ENCODE measurements at regions not wholly inside any gene's neighbourhood (a gene's known extent, or its start where the extent isn't known, plus 50 kb on each side); places are given as distances from the start of the nearest gene placed in this dataset.
"Not testable (repeated sequence)": the region's sequence is repeated elsewhere in the genome, so short reads cannot be mapped to it uniquely, and the experiment has no call there.

GRCh38 chr12:73452672-73453469, 1084.8 kb upstream of the ATXN7L3B start:
- no peak for DNase-seq (ENCODE audit: low read depth in 3 of 3, low spot score in 2 of 3)

- DNase-seq (ENCODE audit: low read depth in 3 of 3, low spot score in 2 of 3): no peak
Measured at GRCh38 chr12:73460212-73460611, 1077.4 kb upstream of the ATXN7L3B start.

GRCh38 chr12:73465106-73465505, 1072.5 kb upstream of the ATXN7L3B start:
- DNase-seq (ENCODE audit: low read depth in 3 of 3, low spot score in 2 of 3): no peak

GRCh38 chr12:73486256-73486655, 1051.4 kb upstream of the ATXN7L3B start:
- DNase-seq (ENCODE audit: low read depth in 3 of 3, low spot score in 2 of 3): no peak

- no peak for DNase-seq (ENCODE audit: low read depth in 3 of 3, low spot score in 2 of 3)
Measured at GRCh38 chr12:73506611-73507010, 1031.0 kb upstream of the ATXN7L3B start.

- DNase-seq (ENCODE audit: low read depth in 3 of 3, low spot score in 2 of 3): no peak
Measured at GRCh38 chr12:73514672-73515071, 1023.0 kb upstream of the ATXN7L3B start.

GRCh38 chr12:73517859-73518258, 1019.8 kb upstream of the ATXN7L3B start:
- DNase-seq (ENCODE audit: low read depth in 3 of 3, low spot score in 2 of 3): no peak

- no peak for DNase-seq (ENCODE audit: low read depth in 3 of 3, low spot score in 2 of 3)
Measured at GRCh38 chr12:73529231-73529630, 1008.4 kb upstream of the ATXN7L3B start.

- DNase-seq (ENCODE audit: low read depth in 3 of 3, low spot score in 2 of 3): no peak
Measured at GRCh38 chr12:73529954-73530353, 1007.7 kb upstream of the ATXN7L3B start.

- no peak for DNase-seq (ENCODE audit: low read depth in 3 of 3, low spot score in 2 of 3)
Measured at GRCh38 chr12:73531752-73532151, 1005.9 kb upstream of the ATXN7L3B start.

- DNase-seq (ENCODE audit: low read depth in 3 of 3, low spot score in 2 of 3): no peak
Measured at GRCh38 chr12:73547421-73547820, 990.2 kb upstream of the ATXN7L3B start.

- DNase-seq (ENCODE audit: low read depth in 3 of 3, low spot score in 2 of 3): no peak
Measured at GRCh38 chr12:73585136-73585535, 952.5 kb upstream of the ATXN7L3B start.

GRCh38 chr12:73589220-73589619, 948.4 kb upstream of the ATXN7L3B start:
- DNase-seq (ENCODE audit: low read depth in 3 of 3, low spot score in 2 of 3): no peak

- no peak for DNase-seq (ENCODE audit: low read depth in 3 of 3, low spot score in 2 of 3)
Measured at GRCh38 chr12:73598626-73599025, 939.0 kb upstream of the ATXN7L3B start.

GRCh38 chr12:73599268-73599667, 938.4 kb upstream of the ATXN7L3B start:
- no peak for DNase-seq (ENCODE audit: low read depth in 3 of 3, low spot score in 2 of 3)

- DNase-seq (ENCODE audit: low read depth in 3 of 3, low spot score in 2 of 3): not testable (repeated sequence)
Measured at GRCh38 chr12:73605925-73606324, 931.7 kb upstream of the ATXN7L3B start.

GRCh38 chr12:73612551-73612950, 925.1 kb upstream of the ATXN7L3B start:
- no peak for DNase-seq (ENCODE audit: low read depth in 3 of 3, low spot score in 2 of 3)

GRCh38 chr12:73623421-73623820, 914.2 kb upstream of the ATXN7L3B start:
- no peak for DNase-seq (ENCODE audit: low read depth in 3 of 3, low spot score in 2 of 3)

- no peak for DNase-seq (ENCODE audit: low read depth in 3 of 3, low spot score in 2 of 3)
Measured at GRCh38 chr12:73625226-73625625, 912.4 kb upstream of the ATXN7L3B start.

GRCh38 chr12:73629171-73629570, 908.5 kb upstream of the ATXN7L3B start:
- no peak for DNase-seq (ENCODE audit: low read depth in 3 of 3, low spot score in 2 of 3)

- no peak for DNase-seq (ENCODE audit: low read depth in 3 of 3, low spot score in 2 of 3)
Measured at GRCh38 chr12:73629893-73630831, 907.5 kb upstream of the ATXN7L3B start.

GRCh38 chr12:73632191-73632590, 905.4 kb upstream of the ATXN7L3B start:
- no peak for DNase-seq (ENCODE audit: low read depth in 3 of 3, low spot score in 2 of 3)
